OCI-LY1 (cell line): ENCODE measurements at regions not wholly inside any gene's neighbourhood (a gene's known extent, or its start where the extent isn't known, plus 50 kb on each side); places are given as distances from the start of the nearest gene placed in this dataset.

ENCODE experiments used
- H2AFZ ChIP-seq: fragments of 200-600 bp; sonication (generic), shearing (Covaris generic); 2 replicates; pipeline ENCODE4 v1.6.0; 2014; ENCODE audit warnings: antibody characterized with exemption, mild to moderate bottlenecking, low read length
- H3F3A ChIP-seq: fragments of 200-600 bp; sonication (generic), shearing (Covaris generic); 2 replicates; pipeline ENCODE4 v1.6.0; 2014; ENCODE audit warnings: mild to moderate bottlenecking, antibody characterized with exemption, low read length, moderate library complexity; ENCODE audit not compliant: insufficient read depth
- H3K27ac ChIP-seq: fragments of 200-600 bp; sonication (generic); 2 replicates; pipeline ENCODE4 v1.5.1; 2014; ENCODE audit warnings: low read length, mixed run types, mild to moderate bottlenecking, low read depth; ENCODE audit not compliant: poor library complexity, severe bottlenecking
- H3K27me3 ChIP-seq: fragments of 200-600 bp; sonication (generic); 2 replicates; pipeline ENCODE4 v1.6.0; 2014; ENCODE audit warnings: antibody characterized with exemption, mild to moderate bottlenecking, low read length, moderate library complexity; ENCODE audit not compliant: insufficient read depth
- H3K36me3 ChIP-seq: fragments of 200-600 bp; sonication (generic); 2 replicates; pipeline ENCODE4 v1.6.1; 2014; ENCODE audit warnings: mild to moderate bottlenecking, antibody characterized with exemption, low read length, moderate library complexity, mixed read lengths; ENCODE audit not compliant: insufficient read depth
- H3K4me1 ChIP-seq: fragments of 200-600 bp; sonication (generic); 2 replicates; pipeline ENCODE4 v1.5.1; 2014; ENCODE audit warnings: mild to moderate bottlenecking, low read length, moderate library complexity; ENCODE audit not compliant: insufficient read depth, severe bottlenecking
- H3K4me2 ChIP-seq: fragments of 200-600 bp; sonication (generic), shearing (Covaris generic); 2 replicates; pipeline ENCODE4 v1.6.1; 2014; ENCODE audit warnings: low read length
- H3K4me3 ChIP-seq: fragments of 200-600 bp; sonication (generic); 2 replicates; pipeline ENCODE4 v1.5.1; 2014; ENCODE audit warnings: low read length, low read depth, mild to moderate bottlenecking, mixed read lengths; ENCODE audit not compliant: poor library complexity, severe bottlenecking
- H3K79me2 ChIP-seq: fragments of 200-600 bp; shearing (Covaris generic); 2 replicates; pipeline ENCODE4 v1.6.1; 2016; ENCODE audit warnings: mixed run types, low read length, mixed read lengths; ENCODE audit not compliant: insufficient read depth
- H3K9ac ChIP-seq: fragments of 200-600 bp; sonication (generic), shearing (Covaris generic); 2 replicates; pipeline ENCODE4 v1.6.1; 2014; ENCODE audit warnings: mild to moderate bottlenecking, low read length, mixed read lengths
- H3K9me2 ChIP-seq: fragments of 200-600 bp; sonication (generic), shearing (Covaris generic); 2 replicates; pipeline ENCODE4 v1.6.1; 2014; ENCODE audit warnings: low read depth, mild to moderate bottlenecking, low read length, mixed read lengths
- H3K9me3 ChIP-seq: fragments of 200-600 bp; shearing (Covaris generic); 2 replicates; pipeline ENCODE4 v1.6.1; 2014; ENCODE audit warnings: low read length, mixed read lengths
- H4K20me1 ChIP-seq: fragments of 200-600 bp; sonication (generic), shearing (Covaris generic); 2 replicates; pipeline ENCODE4 v1.6.0; 2016; ENCODE audit warnings: mild to moderate bottlenecking, low read length; ENCODE audit not compliant: insufficient read depth
- CTCF ChIP-seq: fragments of 200-600 bp; sonication (generic), shearing (Covaris generic); IDR thresholded peaks from 2 replicates; pipeline ENCODE4 v1.5.1; 2017; ENCODE audit warnings: mild to moderate bottlenecking, antibody characterized with exemption, low read length, moderate library complexity, mixed read lengths
- EZH2 ChIP-seq: fragments of 200-600 bp; sonication (generic), shearing (Covaris generic); IDR thresholded peaks from 2 replicates; pipeline ENCODE4 v1.8.0; 2017; ENCODE audit warnings: borderline replicate concordance, mixed run types, mild to moderate bottlenecking, antibody characterized with exemption, low read length, moderate library complexity, mixed read lengths

- H3K9me2 ChIP-seq: no peaks in the 10 kb centered on the region
- H3F3A ChIP-seq: no peaks in the 10 kb centered on the region
- no peak overlapping the region for H3K9ac ChIP-seq
- no peak overlapping the region for H3K4me2 ChIP-seq
- H2AFZ ChIP-seq: no peak overlapping the region
- no peak overlapping the region for H3K27ac ChIP-seq
- H3K79me2 ChIP-seq: no peaks in the 10 kb centered on the region
- H3K9me3 ChIP-seq: no peaks in the 10 kb centered on the region
- no peaks in the 10 kb centered on the region for H4K20me1 ChIP-seq
- no peaks in the 10 kb centered on the region for H3K4me1 ChIP-seq
- no peaks in the 10 kb centered on the region for H3K36me3 ChIP-seq
- H3K4me3 ChIP-seq: no peak overlapping the region
- TF ChIP-seq CTCF (no peak), EZH2 (no peak)
- no peaks in the 10 kb centered on the region for H3K27me3 ChIP-seq
Observed at GRCh38 chr1:238196516-238196915, 305.8 kb upstream of the ZP4 start.

- Histone ChIP-seq H3K79me2 (no peaks in the 10 kb centered on the region), H3F3A (no peaks in the 10 kb centered on the region)
- TF ChIP-seq EZH2 (no peak), CTCF (no peak)
Observed at GRCh38 chr1:238191170-238191569, 300.4 kb upstream of the ZP4 start.

GRCh38 chr1:238187575-238187949 is 296.8 kb upstream of the ZP4 start:
- H3K27ac ChIP-seq: no peak overlapping the region
- no peaks in the 10 kb centered on the region for H3F3A ChIP-seq
- H3K4me1 ChIP-seq: no peaks in the 10 kb centered on the region
- TF ChIP-seq CTCF (no peak), EZH2 (no peak)
- no peak overlapping the region for H3K4me2 ChIP-seq
- no peaks in the 10 kb centered on the region for H3K27me3 ChIP-seq
- H3K79me2 ChIP-seq: no peaks in the 10 kb centered on the region
- H2AFZ ChIP-seq: no peak overlapping the region
- H3K36me3 ChIP-seq: no peaks in the 10 kb centered on the region
- no peaks in the 10 kb centered on the region for H3K9me3 ChIP-seq
- H3K9ac ChIP-seq: no peak overlapping the region
- no peaks in the 10 kb centered on the region for H4K20me1 ChIP-seq
- H3K9me2 ChIP-seq: no peaks in the 10 kb centered on the region
- no peak overlapping the region for H3K4me3 ChIP-seq

More at GRCh38 chr1:238191170-238191569, 300.4 kb upstream of the ZP4 start:
- Histone ChIP-seq H3K9me3 (no peaks in the 10 kb centered on the region), H3K27ac (no peak overlapping the region), H3K36me3 (no peaks in the 10 kb centered on the region), H3K9ac (no peak overlapping the region), H3K4me1 (no peaks in the 10 kb centered on the region), H3K4me2 (no peak overlapping the region), H3K27me3 (no peaks in the 10 kb centered on the region), H2AFZ (no peak overlapping the region), H4K20me1 (no peaks in the 10 kb centered on the region), H3K9me2 (no peaks in the 10 kb centered on the region), H3K4me3 (no peak overlapping the region)
